Gastroesophageal sphincter (tissue), 4 donors: ENCODE measurements at regions not wholly inside any gene's neighbourhood (a gene's known extent, or its start where the extent isn't known, plus 50 kb on each side); places are given as distances from the start of the nearest gene placed in this dataset.

Source experiments
- ATAC-seq: fragments of 150-250 bp; one replicate; pipeline ENCODE4 v1.9.1; 2016; ENCODE audit warnings: mild to moderate bottlenecking, moderate library complexity
- H3K27ac ChIP-seq, 4 donors: fragments of 200-600 bp; sonication (generic) in 3 of 4; 1 replicate in 3 of 4; 2 replicates in 1 of 4; pipeline ENCODE4 v1.5.1; 2016 to 2019
- H3K27me3 ChIP-seq: fragments of 200-600 bp; sonication (generic); one replicate; pipeline ENCODE4 v1.5.1; 2019
- H3K36me3 ChIP-seq, 2 donors: fragments of 200-600 bp; sonication (generic); one replicate each; pipeline ENCODE4 v1.5.1; 2019; ENCODE audit warnings: control low read depth in 1 of 2
- H3K4me1 ChIP-seq, 3 donors: fragments of 200-600 bp; sonication (generic); 1 replicate in 2 of 3; 2 replicates in 1 of 3; pipeline ENCODE4 v1.5.1; 2016 to 2019; ENCODE audit warnings: control low read depth in 2 of 3
- H3K4me3 ChIP-seq, 2 donors: fragments of 200-600 bp; sonication (generic); one replicate each; pipeline ENCODE4 v1.5.1; 2019; ENCODE audit warnings: mild to moderate bottlenecking in 1 of 2, moderate library complexity in 1 of 2
- H3K9me3 ChIP-seq, 3 donors: fragments of 200-600 bp; sonication (generic); one replicate each; pipeline ENCODE4 v1.5.1; 2017 to 2019; ENCODE audit warnings: control low read depth in 2 of 3
- EP300 ChIP-seq: sonication (generic); formaldehyde crosslinking; IDR thresholded peaks from one replicate; pipeline ENCODE4 v1.6.1; 2017; ENCODE audit warnings: antibody characterized with exemption, mild to moderate bottlenecking
- POLR2A ChIP-seq, 2 donors: fragments of 450-650 bp; IDR thresholded peaks; one replicate each; pipeline ENCODE4 v1.6.1; 2017; ENCODE audit warnings: antibody characterized with exemption in 2 of 2, mild to moderate bottlenecking in 2 of 2, moderate library complexity in 1 of 2
- POLR2AphosphoS5 ChIP-seq: sonication (generic); formaldehyde crosslinking; IDR thresholded peaks from one replicate; pipeline ENCODE4 v1.6.1; 2017; ENCODE audit warnings: antibody characterized with exemption
- WGBS, 2 donors: methylation state at CpG; one replicate each; pipeline ENCODE4 v1.1.5; 2018; ENCODE audit warnings: low coverage in 1 of 2; 5-methylcytosine and 5-hydroxymethylcytosine counted together
- TF ChIP-seq, protein P1 (sequence below), 4 experiments: fragments of 200-600 bp in 2 of 4; fragments of 450-650 bp in 2 of 4; sonication (generic) in 1 of 4; IDR thresholded peaks; one replicate each; pipeline ENCODE4 v1.5.1; 2017 to 2019; ENCODE audit warnings: antibody characterized with exemption in 4 of 4, mild to moderate bottlenecking in 2 of 4, moderate library complexity in 2 of 4

DNA sequence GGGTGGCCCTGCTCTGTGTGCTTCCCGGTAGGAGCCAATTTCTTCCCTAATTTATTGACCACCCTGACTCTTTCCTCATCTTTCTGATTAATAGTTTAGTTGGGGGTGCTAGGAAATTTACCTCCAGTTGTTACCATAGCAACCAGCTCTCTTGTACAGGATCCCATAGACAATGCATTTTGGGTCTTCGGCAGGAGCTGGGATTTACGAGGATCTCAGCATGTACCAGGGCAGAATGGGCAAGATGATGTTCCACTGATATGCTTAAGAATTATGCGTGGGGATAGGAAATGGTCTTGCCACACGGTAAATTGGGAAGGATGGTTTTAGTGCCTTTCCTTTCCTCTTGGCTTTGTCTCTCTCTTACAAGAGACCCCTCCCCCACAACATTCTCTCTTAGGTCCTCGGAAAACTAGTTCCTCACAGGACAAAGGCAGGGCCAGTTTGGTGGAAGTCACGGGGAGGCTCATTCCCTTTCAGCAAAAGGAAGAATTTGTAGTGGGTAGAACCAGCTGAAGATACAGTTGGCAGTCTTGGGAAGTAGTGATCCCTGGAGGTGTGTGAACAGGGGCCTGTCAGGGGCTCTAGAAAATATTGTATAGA lies 133.4 kb upstream of the SHB start:
- Histone ChIP-seq H3K9me3 (peaks cover 0 to 6% (median 0%) of the 10 kb centered on the region in 3 donors), H3K4me3 (no peak overlapping the region), H3K4me1 (no peaks in the 10 kb centered on the region), H3K27me3 (peaks cover 9% of the 10 kb centered on the region), H3K27ac (no peak overlapping the region), H3K36me3 (no peaks in the 10 kb centered on the region)
- TF ChIP-seq POLR2AphosphoS5 (no peak), EP300 (no peak), POLR2A (IDR thresholded peaks at IDR 0.05) (no peak)
- TF ChIP-seq, protein P1, sequence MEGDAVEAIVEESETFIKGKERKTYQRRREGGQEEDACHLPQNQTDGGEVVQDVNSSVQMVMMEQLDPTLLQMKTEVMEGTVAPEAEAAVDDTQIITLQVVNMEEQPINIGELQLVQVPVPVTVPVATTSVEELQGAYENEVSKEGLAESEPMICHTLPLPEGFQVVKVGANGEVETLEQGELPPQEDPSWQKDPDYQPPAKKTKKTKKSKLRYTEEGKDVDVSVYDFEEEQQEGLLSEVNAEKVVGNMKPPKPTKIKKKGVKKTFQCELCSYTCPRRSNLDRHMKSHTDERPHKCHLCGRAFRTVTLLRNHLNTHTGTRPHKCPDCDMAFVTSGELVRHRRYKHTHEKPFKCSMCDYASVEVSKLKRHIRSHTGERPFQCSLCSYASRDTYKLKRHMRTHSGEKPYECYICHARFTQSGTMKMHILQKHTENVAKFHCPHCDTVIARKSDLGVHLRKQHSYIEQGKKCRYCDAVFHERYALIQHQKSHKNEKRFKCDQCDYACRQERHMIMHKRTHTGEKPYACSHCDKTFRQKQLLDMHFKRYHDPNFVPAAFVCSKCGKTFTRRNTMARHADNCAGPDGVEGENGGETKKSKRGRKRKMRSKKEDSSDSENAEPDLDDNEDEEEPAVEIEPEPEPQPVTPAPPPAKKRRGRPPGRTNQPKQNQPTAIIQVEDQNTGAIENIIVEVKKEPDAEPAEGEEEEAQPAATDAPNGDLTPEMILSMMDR (IDR thresholded peaks at IDR 0.05) = no peak
- 70 to 74% methylated on average over 4 to 7 of the region's 7 CpGs for WGBS, 2 donors
- ATAC-seq = no peak

DNA sequence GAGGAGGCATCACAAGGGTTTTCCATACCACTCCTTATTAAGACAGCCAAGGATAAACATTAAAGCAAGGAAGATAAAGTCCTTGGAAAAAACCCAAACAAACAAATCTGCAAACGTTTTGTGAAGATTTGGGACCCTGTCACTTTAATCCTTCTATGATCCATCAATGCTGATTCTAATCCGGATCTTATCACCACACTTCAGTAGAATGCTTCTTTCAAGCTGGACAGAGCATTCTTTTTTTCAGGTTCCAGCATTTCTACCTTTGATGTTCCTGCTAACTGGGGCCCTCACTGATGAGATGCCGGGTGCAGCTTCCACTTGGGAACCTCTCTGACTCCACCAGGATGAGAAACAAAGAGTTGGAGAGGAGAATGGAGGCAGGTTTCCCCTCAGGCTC lies 132.8 kb upstream of the SHB start:
- WGBS, 2 donors = 25 to 31% methylated on average over 2 of the region's 3 CpGs
- H3K27ac ChIP-seq = no peak overlapping the region
- TF ChIP-seq POLR2A (IDR thresholded peaks at IDR 0.05) (no peak), POLR2AphosphoS5 (no peak)
- TF ChIP-seq, protein P1 (IDR thresholded peaks at IDR 0.05) = no peak
- no peaks in the 10 kb centered on the region for H3K36me3 ChIP-seq
- H3K27me3 ChIP-seq = peaks cover 9% of the 10 kb centered on the region
- ATAC-seq = no peak
- H3K4me3 ChIP-seq = no peak overlapping the region
- no peaks in the 10 kb centered on the region for H3K4me1 ChIP-seq
- H3K9me3 ChIP-seq = peaks cover 0 to under 1% (median 0%) of the 10 kb centered on the region in 3 donors

DNA sequence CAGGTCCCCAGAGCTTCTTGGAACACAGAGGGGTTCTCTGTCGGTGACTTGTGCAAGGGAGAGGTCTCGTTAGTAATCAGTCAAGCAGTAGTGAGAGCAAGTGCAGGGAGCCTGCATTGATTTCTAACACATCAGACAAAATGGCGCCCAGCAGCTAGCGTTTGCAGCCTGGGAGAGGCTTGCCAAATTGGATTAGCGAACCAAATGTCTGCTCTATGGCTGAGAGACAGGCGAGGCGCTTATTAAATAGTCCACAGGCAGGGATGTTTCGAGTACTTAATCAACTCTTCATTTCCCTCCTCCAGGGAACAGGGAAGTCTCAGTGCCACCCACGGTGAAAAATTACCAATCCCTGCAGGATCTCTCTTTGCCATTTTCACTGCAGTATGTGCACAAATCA lies 131.4 kb upstream of the SHB start:
- WGBS, 2 donors = 76 to 80% methylated on average over 2 to 9 of the region's 9 CpGs
- no peaks in the 10 kb centered on the region for H3K4me1 ChIP-seq
- peaks cover 9% of the 10 kb centered on the region for H3K27me3 ChIP-seq
- TF ChIP-seq POLR2AphosphoS5 (no peak), POLR2A (IDR thresholded peaks at IDR 0.05) (no peak), EP300 (no peak)
- TF ChIP-seq, protein P1 (IDR thresholded peaks at IDR 0.05) = no peak
- H3K9me3 ChIP-seq = no peaks in the 10 kb centered on the region
- ATAC-seq = no peak
- no peaks in the 10 kb centered on the region for H3K36me3 ChIP-seq
- no peak overlapping the region for H3K4me3 ChIP-seq
- no peak overlapping the region for H3K27ac ChIP-seq

DNA sequence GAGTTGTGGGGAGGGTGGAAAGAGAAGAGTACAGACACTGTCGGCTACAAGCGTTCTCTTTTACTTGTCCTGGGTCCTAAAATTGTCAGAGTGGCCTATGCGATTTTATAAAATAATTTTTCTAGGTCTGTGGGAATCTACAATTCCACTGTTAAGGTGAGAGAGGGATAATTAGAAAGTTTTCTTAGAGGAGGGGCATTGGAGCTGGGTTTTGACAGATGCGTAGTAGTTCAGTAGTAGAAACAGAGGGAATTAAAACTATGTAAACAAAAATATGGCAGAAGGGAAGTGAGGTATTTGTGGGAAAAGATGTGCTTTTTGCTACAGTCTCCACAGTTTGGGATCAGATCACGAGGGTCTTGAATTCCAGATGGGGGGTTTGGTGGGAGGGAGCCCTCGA lies 129.1 kb upstream of the SHB start:
- ATAC-seq = no peak
- no peaks in the 10 kb centered on the region for H3K4me1 ChIP-seq
- WGBS, 2 donors = 83 to 92% methylated on average over 6 of the region's 6 CpGs
- H3K36me3 ChIP-seq = no peaks in the 10 kb centered on the region
- H3K4me3 ChIP-seq = no peak overlapping the region
- TF ChIP-seq, protein P1 (IDR thresholded peaks at IDR 0.05) = no peak
- no peak for TF ChIP-seq POLR2A (IDR thresholded peaks at IDR 0.05)
- TF ChIP-seq EP300 = no peak
- TF ChIP-seq POLR2AphosphoS5 = no peak
- H3K9me3 ChIP-seq = no peaks in the 10 kb centered on the region
- peaks cover 9% of the 10 kb centered on the region for H3K27me3 ChIP-seq
- no peak overlapping the region for H3K27ac ChIP-seq

DNA sequence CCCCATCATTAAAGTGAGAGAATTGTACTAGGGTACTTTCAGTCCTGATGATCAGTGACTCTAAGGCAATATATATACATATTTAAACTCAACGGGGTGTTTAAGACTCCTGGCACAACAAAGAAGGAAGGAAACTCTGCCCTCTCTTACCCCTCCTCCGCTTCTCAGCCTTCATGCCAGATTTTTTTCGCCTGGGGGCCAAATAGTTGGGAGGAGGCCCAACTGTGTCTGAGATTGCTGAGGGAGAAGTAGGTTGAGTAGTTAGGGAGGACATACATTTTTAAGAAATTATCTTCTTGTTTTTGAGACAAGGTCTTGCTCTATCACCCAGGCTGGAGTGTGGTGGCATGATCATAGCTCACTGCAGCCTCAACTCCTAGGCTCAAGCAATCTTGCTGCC lies 127.7 kb upstream of the SHB start:
- no peak for ATAC-seq
- H3K36me3 ChIP-seq = no peaks in the 10 kb centered on the region
- peaks cover 12% of the 10 kb centered on the region for H3K27me3 ChIP-seq
- whole genome bisulfite sequencing, 2 donors = 52 to 61% methylated on average over 3 of the region's 3 CpGs
- H3K4me1 ChIP-seq = no peaks in the 10 kb centered on the region
- no peaks in the 10 kb centered on the region for H3K9me3 ChIP-seq
- no peak overlapping the region for H3K27ac ChIP-seq
- H3K4me3 ChIP-seq = no peak overlapping the region
- TF ChIP-seq POLR2A (IDR thresholded peaks at IDR 0.05) (no peak), POLR2AphosphoS5 (no peak), EP300 (no peak)
- TF ChIP-seq, protein P1 (IDR thresholded peaks at IDR 0.05) = no peak
